ENCODE measurements at regions not wholly inside any gene's neighbourhood (a gene's known extent, or its start where the extent isn't known, plus 50 kb on each side); places are given as distances from the start of the nearest gene placed in this dataset.

GRCh38 chr9:126128494-126129142, 198.0 kb upstream of the MVB12B start:
- H3K4me2 ChIP-seq (ENCODE audit: low read length) = no peak overlapping the region
- H3K4me3 ChIP-seq (ENCODE audit: low read length) = no peak overlapping the region
- peaks cover 59% of the 10 kb centered on the region for H3K27me3 ChIP-seq (ENCODE audit: control insufficient read depth, insufficient read depth, low read length)
- no peak overlapping the region for H3K9ac ChIP-seq (ENCODE audit: low read depth, low read length)
- H3K4me1 ChIP-seq (ENCODE audit: control insufficient read depth, insufficient read depth, low read length) = no peaks in the 10 kb centered on the region
- no peaks in the 10 kb centered on the region for H3K36me3 ChIP-seq (ENCODE audit: insufficient read depth, low read length)
- H3K9me3 ChIP-seq (replicated peaks; ENCODE audit: low read length) = no peaks in the 10 kb centered on the region

GRCh38 chr9:126131066-126132010, 195.3 kb upstream of the MVB12B start:
- H3K9me3 ChIP-seq (replicated peaks; ENCODE audit: low read length) = no peaks in the 10 kb centered on the region
- H3K4me1 ChIP-seq (ENCODE audit: control insufficient read depth, insufficient read depth, low read length) = no peaks in the 10 kb centered on the region
- H3K9ac ChIP-seq (ENCODE audit: low read depth, low read length) = no peak overlapping the region
- H3K27me3 ChIP-seq (ENCODE audit: control insufficient read depth, insufficient read depth, low read length) = peaks cover 42% of the 10 kb centered on the region
- H3K36me3 ChIP-seq (ENCODE audit: insufficient read depth, low read length) = no peaks in the 10 kb centered on the region
- no peak overlapping the region for H3K4me3 ChIP-seq (ENCODE audit: low read length)
- no peak overlapping the region for H3K4me2 ChIP-seq (ENCODE audit: low read length)

DNA sequence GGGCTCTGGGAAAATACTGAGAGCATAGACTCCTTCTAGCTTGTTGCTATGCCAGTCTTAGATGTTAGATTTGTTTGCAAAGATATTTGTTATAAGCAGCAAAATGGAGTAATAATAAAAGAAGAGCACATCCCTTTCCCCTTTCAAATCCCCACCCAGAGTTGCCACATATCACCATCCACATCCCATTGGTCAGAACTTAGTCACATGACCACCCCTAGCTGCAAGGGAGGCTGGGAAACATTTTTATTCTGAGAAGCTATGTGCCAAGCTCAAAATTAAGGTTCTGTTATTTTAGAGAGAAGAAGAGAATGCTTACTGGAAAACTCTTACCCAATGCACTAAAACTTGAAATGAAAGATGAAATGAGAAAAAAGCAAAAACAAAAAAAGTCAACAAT, 193.9 kb upstream of the MVB12B start:
- Histone ChIP-seq H3K36me3 (ENCODE audit: insufficient read depth, low read length) (no peaks in the 10 kb centered on the region), H3K4me1 (ENCODE audit: control insufficient read depth, insufficient read depth, low read length) (no peaks in the 10 kb centered on the region), H3K9me3 (replicated peaks; ENCODE audit: low read length) (no peaks in the 10 kb centered on the region), H3K4me3 (ENCODE audit: low read length) (no peak overlapping the region), H3K9ac (ENCODE audit: low read depth, low read length) (no peak overlapping the region), H3K27me3 (ENCODE audit: control insufficient read depth, insufficient read depth, low read length) (peaks cover 32% of the 10 kb centered on the region), H3K4me2 (ENCODE audit: low read length) (no peak overlapping the region)

- Histone ChIP-seq H3K4me2 (ENCODE audit: low read length) (no peak overlapping the region), H3K4me1 (ENCODE audit: control insufficient read depth, insufficient read depth, low read length) (no peaks in the 10 kb centered on the region), H3K27me3 (ENCODE audit: control insufficient read depth, insufficient read depth, low read length) (peaks cover 46% of the 10 kb centered on the region), H3K36me3 (ENCODE audit: insufficient read depth, low read length) (no peaks in the 10 kb centered on the region), H3K9ac (ENCODE audit: low read depth, low read length) (no peak overlapping the region), H3K4me3 (ENCODE audit: low read length) (no peak overlapping the region), H3K9me3 (replicated peaks; ENCODE audit: low read length) (no peaks in the 10 kb centered on the region)
Measured at GRCh38 chr9:126144196-126144595, 182.4 kb upstream of the MVB12B start.

DNA sequence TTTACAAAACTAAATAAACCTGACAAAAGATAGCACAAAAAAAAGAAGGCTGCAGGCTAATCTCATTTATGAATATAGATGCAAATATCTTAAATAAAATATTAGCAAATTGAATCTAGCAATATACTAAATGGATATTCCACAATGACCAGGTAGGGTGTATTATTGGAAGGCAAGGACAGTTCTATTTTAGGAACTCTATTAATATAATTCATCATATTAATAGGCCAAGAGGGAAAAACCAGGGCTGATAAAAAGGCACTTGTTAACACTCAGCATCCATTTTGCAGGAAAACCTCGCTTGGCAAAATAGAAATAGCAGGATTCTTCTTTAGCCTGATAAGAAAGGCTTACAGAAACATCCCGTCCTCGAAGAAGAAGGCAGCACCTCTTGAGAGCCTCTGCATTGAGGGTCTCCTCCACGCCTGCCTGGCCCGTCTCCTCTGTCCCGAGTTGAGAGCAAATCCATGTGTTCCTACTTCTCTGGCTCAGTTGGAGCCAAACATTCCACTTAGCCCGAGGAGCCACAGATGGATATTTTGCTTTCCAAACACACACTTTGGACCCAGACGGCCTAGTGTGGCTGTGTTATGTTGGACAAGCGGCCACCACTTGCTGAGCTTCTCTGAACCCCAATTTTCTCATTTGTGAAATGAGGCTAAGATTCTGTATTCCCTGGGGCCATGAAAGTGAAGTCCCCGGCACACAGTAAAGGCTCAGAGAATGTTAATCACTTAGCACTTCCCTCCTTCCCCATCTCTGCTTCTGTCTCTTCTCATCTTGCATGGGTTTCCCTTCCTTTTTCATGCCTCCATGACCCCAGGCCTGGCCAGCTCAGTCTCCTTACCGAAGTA, 181.8 kb upstream of the MVB12B start:
- Histone ChIP-seq H3K9me3 (replicated peaks; ENCODE audit: low read length) (no peaks in the 10 kb centered on the region), H3K27me3 (ENCODE audit: control insufficient read depth, insufficient read depth, low read length) (peaks cover 46% of the 10 kb centered on the region), H3K9ac (ENCODE audit: low read depth, low read length) (no peak overlapping the region), H3K4me3 (ENCODE audit: low read length) (no peak overlapping the region), H3K36me3 (ENCODE audit: insufficient read depth, low read length) (no peaks in the 10 kb centered on the region), H3K4me1 (ENCODE audit: control insufficient read depth, insufficient read depth, low read length) (no peaks in the 10 kb centered on the region), H3K4me2 (ENCODE audit: low read length) (no peak overlapping the region)

DNA sequence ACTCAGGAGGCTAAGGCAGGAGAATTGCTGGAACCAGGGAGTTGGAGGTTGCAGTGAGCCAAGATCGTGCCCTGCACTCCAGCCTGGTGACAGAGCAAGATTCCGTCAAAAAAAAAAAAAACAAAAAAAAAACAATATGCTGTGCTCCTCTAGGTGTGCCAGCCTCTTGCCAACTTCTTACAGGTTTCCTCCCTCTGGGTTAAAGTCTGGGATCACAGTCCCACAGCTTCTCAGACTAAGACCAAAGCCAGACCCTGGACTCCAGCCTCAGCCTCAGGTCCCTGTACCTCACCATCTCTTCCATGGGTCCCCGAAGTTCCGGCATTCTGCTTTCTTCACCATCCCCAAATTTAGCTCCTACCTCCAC, 180.8 kb upstream of the MVB12B start:
- Histone ChIP-seq H3K4me2 (ENCODE audit: low read length) (no peak overlapping the region), H3K9ac (ENCODE audit: low read depth, low read length) (no peak overlapping the region), H3K9me3 (replicated peaks; ENCODE audit: low read length) (no peaks in the 10 kb centered on the region), H3K27me3 (ENCODE audit: control insufficient read depth, insufficient read depth, low read length) (peaks cover 54% of the 10 kb centered on the region), H3K4me1 (ENCODE audit: control insufficient read depth, insufficient read depth, low read length) (no peaks in the 10 kb centered on the region), H3K36me3 (ENCODE audit: insufficient read depth, low read length) (no peaks in the 10 kb centered on the region), H3K4me3 (ENCODE audit: low read length) (no peak overlapping the region)

GRCh38 chr9:126146254-126147145, 180.1 kb upstream of the MVB12B start:
- Histone ChIP-seq H3K9me3 (replicated peaks; ENCODE audit: low read length) (no peaks in the 10 kb centered on the region), H3K9ac (ENCODE audit: low read depth, low read length) (no peak overlapping the region), H3K4me2 (ENCODE audit: low read length) (no peak overlapping the region), H3K27me3 (ENCODE audit: control insufficient read depth, insufficient read depth, low read length) (peaks cover 54% of the 10 kb centered on the region), H3K4me1 (ENCODE audit: control insufficient read depth, insufficient read depth, low read length) (no peaks in the 10 kb centered on the region), H3K36me3 (ENCODE audit: insufficient read depth, low read length) (no peaks in the 10 kb centered on the region), H3K4me3 (ENCODE audit: low read length) (no peak overlapping the region)

GRCh38 chr9:126147186-126147935, 179.3 kb upstream of the MVB12B start:
- H3K9me3 ChIP-seq (replicated peaks; ENCODE audit: low read length) = no peaks in the 10 kb centered on the region
- no peak overlapping the region for H3K4me2 ChIP-seq (ENCODE audit: low read length)
- no peaks in the 10 kb centered on the region for H3K36me3 ChIP-seq (ENCODE audit: insufficient read depth, low read length)
- H3K4me3 ChIP-seq (ENCODE audit: low read length) = no peak overlapping the region
- no peaks in the 10 kb centered on the region for H3K4me1 ChIP-seq (ENCODE audit: control insufficient read depth, insufficient read depth, low read length)
- H3K27me3 ChIP-seq (ENCODE audit: control insufficient read depth, insufficient read depth, low read length) = peaks cover 61% of the 10 kb centered on the region
- H3K9ac ChIP-seq (ENCODE audit: low read depth, low read length) = no peak overlapping the region

DNA sequence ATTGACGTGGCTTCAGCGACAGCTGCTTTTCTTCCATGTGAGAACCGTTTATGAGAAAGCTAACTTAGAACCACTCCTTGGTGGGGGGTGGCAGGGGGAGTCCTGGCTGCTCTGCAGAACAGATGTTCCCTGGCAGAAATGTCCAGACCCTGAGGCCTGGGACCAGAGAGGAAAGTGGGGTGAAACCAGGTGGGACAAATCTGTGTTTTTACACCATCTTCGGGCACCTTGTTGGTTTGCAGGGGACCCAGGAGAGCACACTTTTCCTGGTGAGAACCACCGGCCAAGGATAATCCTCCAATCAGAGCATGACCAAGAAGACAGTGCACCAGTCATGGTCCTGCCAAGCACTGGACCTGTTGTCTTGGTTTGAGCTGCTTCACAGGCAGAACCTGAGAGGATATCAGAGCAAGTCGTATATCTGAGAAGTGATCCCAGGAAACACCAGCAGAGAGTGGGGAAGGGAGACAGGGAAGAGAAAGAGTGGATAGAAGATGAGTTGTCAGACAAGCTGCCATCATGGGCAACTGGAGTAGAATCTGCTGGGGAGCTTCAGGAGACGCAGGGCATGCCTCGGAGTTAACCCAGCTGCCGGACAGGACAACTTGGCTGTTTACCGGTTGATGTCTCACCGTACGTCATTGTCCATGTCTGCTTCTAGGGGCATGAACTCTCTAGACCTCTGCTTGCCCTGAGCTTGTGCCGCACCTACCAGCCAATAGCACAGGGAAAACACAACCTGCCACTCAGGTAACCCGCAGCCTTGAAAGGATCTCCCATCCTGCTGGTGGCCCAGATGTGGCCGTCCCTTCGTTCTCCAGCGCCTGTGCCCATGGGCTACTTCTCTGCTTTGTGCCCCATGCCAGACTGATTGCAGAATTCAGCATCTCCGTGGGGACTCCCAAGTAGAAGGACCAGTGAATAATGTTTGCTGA, 178.4 kb upstream of the MVB12B start:
- no peak overlapping the region for H3K9ac ChIP-seq (ENCODE audit: low read depth, low read length)
- no peaks in the 10 kb centered on the region for H3K4me1 ChIP-seq (ENCODE audit: control insufficient read depth, insufficient read depth, low read length)
- no peaks in the 10 kb centered on the region for H3K36me3 ChIP-seq (ENCODE audit: insufficient read depth, low read length)
- H3K4me2 ChIP-seq (ENCODE audit: low read length) = no peak overlapping the region
- H3K4me3 ChIP-seq (ENCODE audit: low read length) = no peak overlapping the region
- peaks cover 69% of the 10 kb centered on the region for H3K27me3 ChIP-seq (ENCODE audit: control insufficient read depth, insufficient read depth, low read length)
- H3K9me3 ChIP-seq (replicated peaks; ENCODE audit: low read length) = no peaks in the 10 kb centered on the region
